ENCODE measurements at regions not wholly inside any gene's neighbourhood (a gene's known extent, or its start where the extent isn't known, plus 50 kb on each side); places are given as distances from the start of the nearest gene placed in this dataset.

DNA sequence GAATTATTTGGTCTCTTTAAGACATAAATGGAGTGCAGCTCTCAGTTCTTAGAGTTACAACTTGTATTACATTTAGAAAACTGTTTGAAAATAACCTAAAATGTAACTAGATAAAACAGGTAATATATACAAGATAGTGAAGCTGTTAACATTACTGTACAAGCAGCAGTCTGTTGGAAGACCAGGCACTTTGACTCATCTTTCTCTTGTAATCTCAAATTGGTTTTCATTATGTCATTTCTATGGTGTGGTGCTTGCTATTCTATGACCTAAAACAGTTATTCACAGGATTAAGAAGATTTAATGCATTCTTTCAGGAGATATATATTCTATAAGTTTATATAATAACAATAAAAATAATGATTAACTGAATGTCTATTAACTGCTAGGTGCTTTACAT lies 282.5 kb upstream of the PITX2 start:
- Mint-ChIP-seq H3K27ac (no peak overlapping the region), H3K4me1 (ENCODE audit: low read depth) (peaks cover 26% of the 10 kb centered on the region), H3K36me3 (ENCODE audit: low read depth) (no peaks in the 10 kb centered on the region), H3K27me3 (ENCODE audit: insufficient read depth) (no peaks in the 10 kb centered on the region; the same call in 1 of the 2 replicates), H3K4me3 (no peak overlapping the region), H3K9me3 (no peaks in the 10 kb centered on the region)
- no peak for DNase-seq
- TF ChIP-seq, protein P1, sequence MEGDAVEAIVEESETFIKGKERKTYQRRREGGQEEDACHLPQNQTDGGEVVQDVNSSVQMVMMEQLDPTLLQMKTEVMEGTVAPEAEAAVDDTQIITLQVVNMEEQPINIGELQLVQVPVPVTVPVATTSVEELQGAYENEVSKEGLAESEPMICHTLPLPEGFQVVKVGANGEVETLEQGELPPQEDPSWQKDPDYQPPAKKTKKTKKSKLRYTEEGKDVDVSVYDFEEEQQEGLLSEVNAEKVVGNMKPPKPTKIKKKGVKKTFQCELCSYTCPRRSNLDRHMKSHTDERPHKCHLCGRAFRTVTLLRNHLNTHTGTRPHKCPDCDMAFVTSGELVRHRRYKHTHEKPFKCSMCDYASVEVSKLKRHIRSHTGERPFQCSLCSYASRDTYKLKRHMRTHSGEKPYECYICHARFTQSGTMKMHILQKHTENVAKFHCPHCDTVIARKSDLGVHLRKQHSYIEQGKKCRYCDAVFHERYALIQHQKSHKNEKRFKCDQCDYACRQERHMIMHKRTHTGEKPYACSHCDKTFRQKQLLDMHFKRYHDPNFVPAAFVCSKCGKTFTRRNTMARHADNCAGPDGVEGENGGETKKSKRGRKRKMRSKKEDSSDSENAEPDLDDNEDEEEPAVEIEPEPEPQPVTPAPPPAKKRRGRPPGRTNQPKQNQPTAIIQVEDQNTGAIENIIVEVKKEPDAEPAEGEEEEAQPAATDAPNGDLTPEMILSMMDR (IDR thresholded peaks at IDR 0.05): no peak

- H3K27me3 Mint-ChIP-seq (ENCODE audit: insufficient read depth): no peaks in the 10 kb centered on the region
These were observed 285.0 kb upstream of the PITX2 start for GRCh38 chr4:110907801-110908313.

GRCh38 chr4:110914791-110915190 lies 291.9 kb upstream of the PITX2 start:
- DNase-seq: no peak
- Mint-ChIP-seq H3K4me1 (ENCODE audit: low read depth) (no peaks in the 10 kb centered on the region), H3K4me3 (no peak overlapping the region), H3K36me3 (ENCODE audit: low read depth) (no peaks in the 10 kb centered on the region), H3K27me3 (ENCODE audit: insufficient read depth) (peaks cover 2% of the 10 kb centered on the region; the same call in 1 of the 2 replicates), H3K27ac (no peak overlapping the region), H3K9me3 (no peaks in the 10 kb centered on the region)
- TF ChIP-seq, protein P1 (IDR thresholded peaks at IDR 0.05): no peak

More at GRCh38 chr4:110907801-110908313, 285.0 kb upstream of the PITX2 start:
- Mint-ChIP-seq H3K9me3 (no peaks in the 10 kb centered on the region), H3K4me1 (ENCODE audit: low read depth) (peaks cover 14% of the 10 kb centered on the region), H3K36me3 (ENCODE audit: low read depth) (no peaks in the 10 kb centered on the region), H3K4me3 (no peak overlapping the region), H3K27ac (no peak overlapping the region)
- no peak for DNase-seq
- TF ChIP-seq, protein P1 (IDR thresholded peaks at IDR 0.05): no peak

DNA sequence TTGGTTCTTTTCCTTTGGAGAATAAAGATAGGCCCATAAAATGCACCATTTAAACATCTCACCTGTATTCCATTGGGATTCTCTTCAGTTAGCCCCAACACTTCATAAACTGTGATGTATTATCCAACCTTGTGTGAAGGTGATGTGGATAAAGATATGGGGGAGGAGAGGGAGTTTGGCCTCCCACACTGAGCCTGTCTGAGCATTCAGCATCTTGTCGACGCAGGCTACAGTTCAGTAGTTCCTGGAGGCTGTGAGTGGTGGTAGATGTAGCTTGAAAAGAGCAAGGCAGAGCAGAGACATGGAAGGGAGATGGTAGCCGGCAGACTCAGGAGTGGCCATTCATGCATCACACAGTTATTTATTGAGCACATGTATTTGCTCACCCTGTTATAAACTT lies 292.4 kb upstream of the PITX2 start:
- Mint-ChIP-seq H3K4me1 (ENCODE audit: low read depth) (no peaks in the 10 kb centered on the region), H3K27me3 (ENCODE audit: insufficient read depth) (peaks cover 2% of the 10 kb centered on the region; the same call in 1 of the 2 replicates), H3K36me3 (ENCODE audit: low read depth) (no peaks in the 10 kb centered on the region), H3K4me3 (no peak overlapping the region), H3K9me3 (no peaks in the 10 kb centered on the region), H3K27ac (no peak overlapping the region)
- DNase-seq: no peak
- TF ChIP-seq, protein P1 (IDR thresholded peaks at IDR 0.05): no peak

DNA sequence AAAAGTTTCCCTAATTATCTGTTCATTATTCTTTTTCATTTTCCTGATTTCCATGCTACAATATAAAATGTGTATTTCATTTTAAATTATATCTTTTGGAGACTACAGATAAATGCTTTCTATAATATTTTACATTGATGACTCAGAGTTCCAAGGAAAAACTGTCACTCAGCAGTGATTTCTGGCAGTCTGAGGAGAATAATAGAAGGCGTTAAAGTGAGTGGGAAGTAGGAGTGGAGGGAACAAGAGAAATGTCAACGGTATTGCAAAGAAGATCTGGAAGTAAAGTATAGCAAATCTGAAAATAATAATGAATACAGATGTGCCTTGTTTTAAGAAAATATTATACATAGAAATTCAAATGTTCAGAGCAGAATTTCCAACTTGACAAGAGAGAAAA lies 293.6 kb upstream of the PITX2 start:
- Mint-ChIP-seq H3K36me3 (ENCODE audit: low read depth) (no peaks in the 10 kb centered on the region), H3K9me3 (no peaks in the 10 kb centered on the region), H3K4me3 (no peak overlapping the region), H3K27ac (no peak overlapping the region), H3K4me1 (ENCODE audit: low read depth) (no peaks in the 10 kb centered on the region), H3K27me3 (ENCODE audit: insufficient read depth) (peaks cover 2% of the 10 kb centered on the region; the same call in 1 of the 2 replicates)
- DNase-seq: no peak
- TF ChIP-seq, protein P1 (IDR thresholded peaks at IDR 0.05): no peak

- H3K27ac Mint-ChIP-seq: no peak overlapping the region
- no peak overlapping the region for H3K4me3 Mint-ChIP-seq
- DNase-seq: no peak
- no peaks in the 10 kb centered on the region for H3K4me1 Mint-ChIP-seq (ENCODE audit: low read depth)
- no peaks in the 10 kb centered on the region for H3K9me3 Mint-ChIP-seq
- H3K36me3 Mint-ChIP-seq (ENCODE audit: low read depth): no peaks in the 10 kb centered on the region
- TF ChIP-seq, protein P1 (IDR thresholded peaks at IDR 0.05): no peak
- peaks cover 2% of the 10 kb centered on the region; the same call in 1 of the 2 replicates for H3K27me3 Mint-ChIP-seq (ENCODE audit: insufficient read depth)
These were observed 295.0 kb upstream of the PITX2 start for GRCh38 chr4:110917835-110918234.
